T-cell (primary cell): ENCODE measurements at regions not wholly inside any gene's neighbourhood (a gene's known extent, or its start where the extent isn't known, plus 50 kb on each side); places are given as distances from the start of the nearest gene placed in this dataset.

Experiments
- ATAC-seq, 4 experiments: fragments of 200-7000 bp in 3 of 4; fragments of 150-1000 bp in 1 of 4; cut with Tn5 transposase; replicated peaks in 1 of 4; 1 replicate in 3 of 4; 2 replicates in 1 of 4; pipeline ENCODE4 v1.10.0; 2021; ENCODE audit warnings: moderate library complexity in 3 of 4, mild to moderate bottlenecking in 2 of 4, moderate number of reproducible peaks in 1 of 4
- CTCF ChIA-PET, 2 donors: fragments of 300-600 bp; sonication (Branson Sonifier 250); formaldehyde crosslinking; loops; one replicate each; lab custom pipeline; 2022; ENCODE audit warnings: antibody characterized with exemption in 2 of 2; lab: Charles Lee
- POLR2A ChIA-PET, 2 donors: fragments of 300-600 bp; sonication (Branson Sonifier 250); formaldehyde crosslinking; loops; one replicate each; lab custom pipeline; 2022; ENCODE audit warnings: antibody characterized with exemption in 2 of 2; lab: Charles Lee
- DNase-seq, 35 experiments: peaks; one replicate each; pipeline versions ENCODE4 v3.0.0 to v3.0.0-alpha.2; 2013 to 2023
- H3K27ac ChIP-seq: one replicate; pipeline ENCODE4 v1.5.1; 2013; ENCODE audit warnings: low read length
- H3K27me3 ChIP-seq, 2 experiments: replicated peaks in 1 of 2; 1 replicate in 1 of 2; 2 replicates in 1 of 2; pipeline versions ENCODE4 v1.6.1 to v1.7.0; 2013; ENCODE audit warnings: low read length in 1 of 2, mixed read lengths in 1 of 2; ENCODE audit not compliant: control insufficient read depth in 2 of 2, insufficient read depth in 2 of 2; ENCODE audit errors: extremely low read depth in 1 of 2
- H3K36me3 ChIP-seq, 2 donors: 1 replicate in 1 of 2; 2 replicates in 1 of 2; pipeline versions ENCODE4 v1.6.1 to v1.7.0; 2013; ENCODE audit warnings: low read length in 1 of 2; ENCODE audit not compliant: control insufficient read depth in 2 of 2, insufficient read depth in 1 of 2; ENCODE audit errors: extremely low read depth in 1 of 2
- H3K4me1 ChIP-seq, 2 experiments: 1 replicate in 1 of 2; 2 replicates in 1 of 2; pipeline versions ENCODE4 v1.6.1 to v1.7.0; 2013; ENCODE audit warnings: low read length in 2 of 2, mixed read lengths in 1 of 2; ENCODE audit not compliant: insufficient read depth in 2 of 2, control insufficient read depth in 1 of 2; ENCODE audit errors: extremely low read depth in 1 of 2
- H3K4me3 ChIP-seq, 2 donors: 1 replicate in 1 of 2; 2 replicates in 1 of 2; pipeline versions ENCODE4 v1.5.1 to v1.7.0; 2013; ENCODE audit warnings: mild to moderate bottlenecking in 2 of 2, low read length in 1 of 2, moderate library complexity in 1 of 2; ENCODE audit not compliant: control insufficient read depth in 1 of 2; ENCODE audit errors: extremely low read depth in 1 of 2
- H3K9me3 ChIP-seq: 2 replicates; pipeline ENCODE4 v1.7.0; 2013
- H3K27ac Mint-ChIP-seq, 2 donors: one replicate each; pipeline ENCODE4 v1.8.0; 2020 to 2021; ENCODE audit warnings: mild to moderate bottlenecking in 2 of 2, mixed read lengths in 2 of 2
- H3K27me3 Mint-ChIP-seq, 2 donors: one replicate each; pipeline ENCODE4 v1.8.0; 2021 to 2022; ENCODE audit warnings: mixed read lengths in 2 of 2
- H3K36me3 Mint-ChIP-seq: one replicate; pipeline ENCODE4 v1.8.0; 2021; ENCODE audit warnings: mixed read lengths
- H3K4me1 Mint-ChIP-seq, 3 donors: one replicate each; pipeline ENCODE4 v1.8.0; 2020 to 2022; ENCODE audit warnings: mixed read lengths in 3 of 3, mild to moderate bottlenecking in 1 of 3
- H3K4me3 Mint-ChIP-seq, 3 donors: one replicate each; pipeline ENCODE4 v1.8.0; 2020 to 2022; ENCODE audit warnings: mild to moderate bottlenecking in 3 of 3, mixed read lengths in 3 of 3, moderate library complexity in 3 of 3
- H3K9me3 Mint-ChIP-seq, 3 donors: one replicate each; pipeline ENCODE4 v1.8.0; 2020 to 2022; ENCODE audit warnings: mixed read lengths in 3 of 3
- WGBS: methylation state at CpG from one replicate; pipeline ENCODE4 v1.1.5; 2013; ENCODE audit warnings: missing lambda C conversion rate; ENCODE audit not compliant: insufficient coverage; 5-methylcytosine and 5-hydroxymethylcytosine counted together

GRCh38 chr5:157986431-157986990 is 127.6 kb upstream of the CLINT1 start:
- Mint-ChIP-seq H3K4me3 (no peak overlapping the region), H3K36me3 (no peaks in the 10 kb centered on the region), H3K27me3 (peaks cover 15% of the 10 kb centered on the region in 2 donors), H3K27ac (no peak overlapping the region), H3K9me3 (peaks cover 0 to 6% (median 3%) of the 10 kb centered on the region in 3 donors), H3K4me1 (no peaks in the 10 kb centered on the region)
- DNase-seq (no peak), ATAC-seq (no peak)
- no peak overlapping the region for H3K27ac ChIP-seq
- WGBS, result 93% methylated on average over 29 of the region's 29 CpGs
- no peak overlapping the region for H3K4me3 ChIP-seq
- no peaks in the 10 kb centered on the region for H3K36me3 ChIP-seq
- ChIA-PET POLR2A (no interaction called here), CTCF (no interaction called here)
- no peaks in the 10 kb centered on the region for H3K9me3 ChIP-seq
- H3K4me1 ChIP-seq, result no peaks in the 10 kb centered on the region
- peaks cover 0 to 25% of the 10 kb centered on the region in 2 experiments for H3K27me3 ChIP-seq

DNA sequence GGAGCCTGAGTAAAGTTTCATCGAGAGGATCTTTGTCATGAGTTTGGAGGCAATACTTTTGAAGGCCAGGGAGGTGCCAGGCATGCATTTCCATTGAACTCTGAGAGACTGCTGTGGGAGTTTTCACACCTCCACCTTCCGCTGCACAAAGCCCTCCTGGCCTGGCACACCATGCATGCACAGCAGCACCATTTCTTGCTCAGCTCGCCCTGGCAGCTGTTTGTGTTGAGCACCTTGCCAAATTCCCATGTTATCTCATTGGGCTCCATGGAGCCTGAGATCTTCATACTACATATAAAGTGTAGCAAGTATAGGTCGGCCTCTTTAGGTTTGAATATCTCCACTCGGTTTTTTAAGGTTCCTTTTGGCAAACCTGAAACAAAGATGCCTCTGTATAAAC is 125.7 kb upstream of the CLINT1 start:
- no peak overlapping the region for H3K27ac ChIP-seq
- ATAC-seq (no peak), DNase-seq (no peak)
- H3K9me3 ChIP-seq, result no peaks in the 10 kb centered on the region
- H3K4me3 ChIP-seq, result no peak overlapping the region
- H3K9me3 Mint-ChIP-seq, result peaks cover 0 to 6% (median 3%) of the 10 kb centered on the region in 3 donors
- no peak overlapping the region for H3K27ac Mint-ChIP-seq
- peaks cover 0 to 17% of the 10 kb centered on the region in 2 experiments for H3K27me3 ChIP-seq
- H3K36me3 ChIP-seq, result no peaks in the 10 kb centered on the region
- H3K27me3 Mint-ChIP-seq, result peaks cover 11 to 16% of the 10 kb centered on the region in 2 donors
- ChIA-PET POLR2A (no interaction called here), CTCF (no interaction called here)
- no peaks in the 10 kb centered on the region for H3K4me1 ChIP-seq
- no peaks in the 10 kb centered on the region for H3K36me3 Mint-ChIP-seq
- 100% methylated on average over 2 of the region's 5 CpGs for WGBS
- H3K4me1 Mint-ChIP-seq, result no peaks in the 10 kb centered on the region
- no peak overlapping the region for H3K4me3 Mint-ChIP-seq

- WGBS, result no CpG with 5 or more reads among the region's 3 CpGs
- Histone ChIP-seq H3K4me3 (no peak overlapping the region), H3K4me1 (no peaks in the 10 kb centered on the region), H3K27ac (no peak overlapping the region), H3K36me3 (no peaks in the 10 kb centered on the region), H3K9me3 (no peaks in the 10 kb centered on the region), H3K27me3 (peaks cover 0 to 16% of the 10 kb centered on the region in 2 experiments)
- Mint-ChIP-seq H3K4me3 (no peak overlapping the region), H3K9me3 (peaks cover 0 to 6% (median 3%) of the 10 kb centered on the region in 3 donors), H3K36me3 (no peaks in the 10 kb centered on the region), H3K4me1 (no peaks in the 10 kb centered on the region), H3K27ac (no peak overlapping the region), H3K27me3 (peaks cover 5 to 10% of the 10 kb centered on the region in 2 donors)
- CTCF ChIA-PET, result no interaction called here
- no peak for DNase-seq
- ATAC-seq, result no peak
- POLR2A ChIA-PET, result no interaction called here
Observed at GRCh38 chr5:157983906-157984551, 125.1 kb upstream of the CLINT1 start.

- Histone ChIP-seq H3K27ac (no peak overlapping the region), H3K27me3 (no peaks in the 10 kb centered on the region), H3K4me3 (no peak overlapping the region), H3K4me1 (no peaks in the 10 kb centered on the region), H3K36me3 (no peaks in the 10 kb centered on the region), H3K9me3 (no peaks in the 10 kb centered on the region)
- DNase-seq (no peak), ATAC-seq (no peak)
- WGBS, result 87% methylated on average over 2 of the region's 2 CpGs
- H3K4me3 Mint-ChIP-seq, result no peak overlapping the region
- peaks cover 0 to 3% (median under 1%) of the 10 kb centered on the region in 3 donors for H3K9me3 Mint-ChIP-seq
- no peaks in the 10 kb centered on the region for H3K4me1 Mint-ChIP-seq
- ChIA-PET CTCF (interaction anchor here in 1 of 2 donors (0.7 kb wide), 1 partner anchor 12 kb away, joined by 5 read pairs; no protein-coding TSS in a partner anchor), POLR2A (no interaction called here)
- H3K27ac Mint-ChIP-seq, result no peak overlapping the region
- no peaks in the 10 kb centered on the region for H3K36me3 Mint-ChIP-seq
- peaks cover 23 to 30% of the 10 kb centered on the region in 2 donors for H3K27me3 Mint-ChIP-seq
Observed at GRCh38 chr5:157978061-157978460, 119.1 kb upstream of the CLINT1 start.

DNA sequence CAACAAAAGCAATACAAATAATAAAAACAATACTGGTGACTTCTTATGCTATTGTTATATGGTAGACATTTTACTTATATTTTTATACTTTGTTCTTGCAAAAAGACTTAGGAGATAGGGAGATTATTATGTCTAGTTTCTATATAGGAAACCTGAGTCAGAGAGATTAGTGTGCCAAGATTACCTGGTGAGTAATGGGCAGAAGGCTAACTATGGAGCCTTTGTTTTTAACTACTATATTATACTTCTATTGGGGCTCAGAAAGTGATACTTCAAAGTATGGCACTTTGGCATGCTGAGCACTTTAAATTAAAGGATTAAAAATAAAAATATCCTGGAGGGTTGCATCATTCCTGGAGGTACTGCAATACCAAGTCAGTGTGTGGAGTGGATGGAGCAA is 117.5 kb upstream of the CLINT1 start:
- Histone ChIP-seq H3K36me3 (no peaks in the 10 kb centered on the region), H3K4me3 (no peak overlapping the region), H3K4me1 (no peaks in the 10 kb centered on the region), H3K27me3 (no peaks in the 10 kb centered on the region), H3K27ac (no peak overlapping the region), H3K9me3 (no peaks in the 10 kb centered on the region)
- POLR2A ChIA-PET, result no interaction called here
- Mint-ChIP-seq H3K36me3 (no peaks in the 10 kb centered on the region), H3K9me3 (no peaks in the 10 kb centered on the region), H3K4me3 (no peak overlapping the region), H3K27me3 (peaks cover 19 to 30% of the 10 kb centered on the region in 2 donors), H3K4me1 (no peaks in the 10 kb centered on the region), H3K27ac (no peak overlapping the region)
- CTCF ChIA-PET, result no interaction called here
- DNase-seq, result no peak
- ATAC-seq, result no peak

GRCh38 chr5:157972579-157972978 is 113.6 kb upstream of the CLINT1 start:
- H3K4me1 Mint-ChIP-seq, result no peaks in the 10 kb centered on the region
- H3K9me3 ChIP-seq, result no peaks in the 10 kb centered on the region

More at GRCh38 chr5:157972579-157972978, 113.6 kb upstream of the CLINT1 start:
- no peaks in the 10 kb centered on the region for H3K4me1 ChIP-seq
- CTCF ChIA-PET, result interaction anchor here in 1 of 2 donors (0.5 kb wide), 1 partner anchor 52 kb away, joined by 3 read pairs; no protein-coding TSS in a partner anchor
- no peaks in the 10 kb centered on the region for H3K9me3 Mint-ChIP-seq
- POLR2A ChIA-PET, result no interaction called here
- no peak overlapping the region for H3K27ac ChIP-seq
- H3K4me3 ChIP-seq, result no peak overlapping the region
- no peak overlapping the region for H3K4me3 Mint-ChIP-seq
- peaks cover 16 to 25% of the 10 kb centered on the region in 2 donors for H3K27me3 Mint-ChIP-seq
- H3K27ac Mint-ChIP-seq, result no peak overlapping the region
- no peaks in the 10 kb centered on the region for H3K36me3 ChIP-seq
- no peaks in the 10 kb centered on the region for H3K36me3 Mint-ChIP-seq
- 79% methylated on average over 2 of the region's 6 CpGs for WGBS
- DNase-seq (no peak), ATAC-seq (no peak)
- H3K27me3 ChIP-seq, result no peaks in the 10 kb centered on the region
